ENCODE measurements at regions not wholly inside any gene's neighbourhood (a gene's known extent, or its start where the extent isn't known, plus 50 kb on each side); places are given as distances from the start of the nearest gene placed in this dataset.

DNA sequence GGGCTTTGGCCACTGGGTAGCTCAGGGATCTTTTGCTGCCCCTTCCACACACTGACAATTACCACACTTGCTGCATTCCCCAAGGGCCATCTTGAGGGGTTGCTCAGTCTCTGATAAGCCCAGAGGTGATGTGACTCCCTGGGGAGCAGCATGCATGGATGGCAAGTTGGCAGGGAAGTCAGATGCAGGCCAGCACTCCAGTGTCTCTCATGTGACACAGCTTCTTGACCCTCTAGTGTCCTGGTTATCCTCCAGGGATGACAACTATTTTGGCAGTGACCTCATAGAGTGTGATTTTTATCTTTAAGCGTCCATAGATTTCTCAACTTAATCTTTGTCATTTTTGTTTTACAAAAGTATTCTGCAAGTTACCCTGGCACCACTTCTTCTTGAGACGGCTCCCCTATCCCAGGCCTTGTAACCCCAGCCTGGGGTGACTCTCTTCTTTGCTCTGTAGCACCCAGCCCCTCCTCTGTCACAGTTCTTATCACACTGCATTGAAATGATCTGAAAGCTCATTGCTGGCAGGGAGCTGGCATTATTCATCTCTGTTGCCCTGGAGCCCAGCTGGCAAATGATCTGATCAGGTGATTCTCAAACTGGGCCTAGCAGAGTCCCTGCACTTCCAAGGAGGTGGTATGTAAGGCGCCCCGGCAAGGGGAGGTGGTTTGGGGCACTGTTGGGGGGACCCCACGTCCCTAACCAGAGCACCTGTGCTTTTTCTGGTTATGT is 72.6 kb downstream of the TENT5C start:
- TF ChIP-seq CTCF (IDR thresholded peaks at IDR 0.05), result no peak
- no peak for TF ChIP-seq POLR2AphosphoS5 (IDR thresholded peaks at IDR 0.05)
- TF ChIP-seq POLR2A (IDR thresholded peaks at IDR 0.05), result no peak

Data from gastroesophageal sphincter (tissue), 3 donors.